WTC11 (cell line): ENCODE measurements at regions not wholly inside any gene's neighbourhood (a gene's known extent, or its start where the extent isn't known, plus 50 kb on each side); places are given as distances from the start of the nearest gene placed in this dataset.

Experiments
- ATAC-seq: fragments of 200-7000 bp; cut with Tn5 transposase; 2 replicates; pipeline ENCODE4 v1.10.0; 2021; ENCODE audit warnings: mild to moderate bottlenecking, moderate library complexity
- CTCF ChIA-PET: fragments of 300-600 bp; sonication (Branson Sonifier 250); formaldehyde crosslinking; loops from one replicate; lab custom pipeline; 2021; ENCODE audit warnings: antibody characterized with exemption; lab: Charles Lee
- POLR2A ChIA-PET: fragments of 350-600 bp; sonication (Branson Sonifier 250); formaldehyde crosslinking; loops from one replicate; lab custom pipeline; 2021; ENCODE audit warnings: antibody characterized with exemption; lab: Charles Lee
- DNase-seq: peaks from one replicate; pipeline ENCODE4 v3.0.0; 2021; ENCODE audit warnings: low spot score
- H3K27ac Mint-ChIP-seq: 2 replicates; pipeline ENCODE4 v1.8.0; 2021; ENCODE audit warnings: mixed read lengths
- H3K27me3 Mint-ChIP-seq: 2 replicates; pipeline ENCODE4 v1.8.0; 2021; ENCODE audit warnings: low read depth, mild to moderate bottlenecking, moderate library complexity, mixed read lengths
- H3K36me3 Mint-ChIP-seq: 2 replicates; pipeline ENCODE4 v1.8.0; 2021; ENCODE audit warnings: mixed read lengths
- H3K4me1 Mint-ChIP-seq: 2 replicates; pipeline ENCODE4 v1.8.0; 2022; ENCODE audit warnings: mixed read lengths
- H3K4me3 Mint-ChIP-seq: 2 replicates; pipeline ENCODE4 v1.8.0; 2021; ENCODE audit warnings: mild to moderate bottlenecking, moderate library complexity, mixed read lengths
- H3K9me3 Mint-ChIP-seq: 2 replicates; pipeline ENCODE4 v1.8.0; 2021; ENCODE audit warnings: mixed read lengths
- CTCF ChIP-seq: fragments of 200-600 bp; IDR thresholded peaks from 2 replicates; pipeline ENCODE4 v1.8.0; 2022; ENCODE audit warnings: antibody characterized with exemption
- ELF4 ChIP-seq: sonication (generic); formaldehyde crosslinking; IDR thresholded peaks from 2 replicates; pipeline ENCODE4 v1.8.1; 2022; ENCODE audit warnings: low read depth, mild to moderate bottlenecking, moderate library complexity, missing genetic modification reagents
- EMX1 ChIP-seq: fragments of 250-450 bp; sonication (Bioruptor Pico); IDR thresholded peaks from 2 replicates; pipeline ENCODE4 v1.8.0; 2021; ENCODE audit warnings: mild to moderate bottlenecking
- ETV6 ChIP-seq: sonication (generic); formaldehyde crosslinking; IDR thresholded peaks from 2 replicates; pipeline ENCODE4 v1.8.1; 2022; ENCODE audit warnings: mild to moderate bottlenecking, missing genetic modification reagents
- FOXP1 ChIP-seq: sonication (generic); formaldehyde crosslinking; IDR thresholded peaks from 2 replicates; pipeline ENCODE4 v1.8.0; 2022; ENCODE audit warnings: missing genetic modification reagents, mild to moderate bottlenecking, moderate library complexity, borderline replicate concordance
- FOXP4 ChIP-seq: sonication (generic); formaldehyde crosslinking; IDR thresholded peaks from 2 replicates; pipeline ENCODE4 v1.8.0; 2022; ENCODE audit warnings: mild to moderate bottlenecking, missing genetic modification reagents
- GABPB1 ChIP-seq: sonication (generic); formaldehyde crosslinking; IDR thresholded peaks from 2 replicates; pipeline ENCODE4 v1.8.1; 2023; ENCODE audit warnings: mild to moderate bottlenecking, missing genetic modification reagents
- MXD4 ChIP-seq: fragments of 250-450 bp; sonication (Bioruptor Pico); IDR thresholded peaks from 2 replicates; pipeline ENCODE4 v1.8.0; 2021; ENCODE audit warnings: mild to moderate bottlenecking, moderate library complexity, borderline replicate concordance
- ZBTB21 ChIP-seq: sonication (generic); formaldehyde crosslinking; IDR thresholded peaks from 2 replicates; pipeline ENCODE4 v1.8.1; 2023; ENCODE audit warnings: mild to moderate bottlenecking, missing genetic modification reagents, borderline replicate concordance
- ZNF219 ChIP-seq: sonication (generic); formaldehyde crosslinking; IDR thresholded peaks from 2 replicates; pipeline ENCODE4 v1.8.0; 2023; ENCODE audit warnings: missing genetic modification reagents, mild to moderate bottlenecking, borderline replicate concordance
- ZNF396 ChIP-seq: fragments of 250-450 bp; sonication (Bioruptor Pico); IDR thresholded peaks from 2 replicates; pipeline ENCODE4 v1.8.0; 2021; ENCODE audit warnings: mild to moderate bottlenecking, moderate library complexity, borderline replicate concordance
- ZNF416 ChIP-seq: fragments of 250-450 bp; sonication (Bioruptor Pico); IDR thresholded peaks from 2 replicates; pipeline ENCODE4 v1.9.0; 2021; ENCODE audit warnings: mild to moderate bottlenecking, inconsistent platforms
- TF ChIP-seq, protein P1 (sequence below): sonication (generic); formaldehyde crosslinking; IDR thresholded peaks from 2 replicates; pipeline ENCODE4 v1.8.1; 2023; ENCODE audit warnings: mild to moderate bottlenecking, missing genetic modification reagents, borderline replicate concordance
- TF ChIP-seq, protein P2 (sequence below): sonication (generic); formaldehyde crosslinking; IDR thresholded peaks from 2 replicates; pipeline ENCODE4 v1.8.1; 2023; ENCODE audit warnings: mild to moderate bottlenecking, missing genetic modification reagents
- TF ChIP-seq, protein P3 (sequence below): sonication (generic); formaldehyde crosslinking; conservative IDR thresholded peaks from 2 replicates; pipeline ENCODE4 v1.8.1; 2022; ENCODE audit warnings: mild to moderate bottlenecking, missing genetic modification reagents
- TF ChIP-seq, protein P4 (sequence below): sonication (generic); formaldehyde crosslinking; IDR thresholded peaks from 2 replicates; pipeline ENCODE4 v1.8.1; 2023; ENCODE audit warnings: mild to moderate bottlenecking, moderate library complexity, missing genetic modification reagents

- Mint-ChIP-seq H3K36me3 (no peaks in the 10 kb centered on the region), H3K4me3 (no peak overlapping the region), H3K4me1 (no peaks in the 10 kb centered on the region; the same call in 1 of the 2 replicates), H3K27me3 (no peaks in the 10 kb centered on the region), H3K9me3 (no peaks in the 10 kb centered on the region), H3K27ac (no peak overlapping the region)
- ChIA-PET CTCF (no interaction called here), POLR2A (no interaction called here)
- no peak for TF ChIP-seq ZNF416 (CRISPR knock-in tag)
- TF ChIP-seq, protein P1, sequence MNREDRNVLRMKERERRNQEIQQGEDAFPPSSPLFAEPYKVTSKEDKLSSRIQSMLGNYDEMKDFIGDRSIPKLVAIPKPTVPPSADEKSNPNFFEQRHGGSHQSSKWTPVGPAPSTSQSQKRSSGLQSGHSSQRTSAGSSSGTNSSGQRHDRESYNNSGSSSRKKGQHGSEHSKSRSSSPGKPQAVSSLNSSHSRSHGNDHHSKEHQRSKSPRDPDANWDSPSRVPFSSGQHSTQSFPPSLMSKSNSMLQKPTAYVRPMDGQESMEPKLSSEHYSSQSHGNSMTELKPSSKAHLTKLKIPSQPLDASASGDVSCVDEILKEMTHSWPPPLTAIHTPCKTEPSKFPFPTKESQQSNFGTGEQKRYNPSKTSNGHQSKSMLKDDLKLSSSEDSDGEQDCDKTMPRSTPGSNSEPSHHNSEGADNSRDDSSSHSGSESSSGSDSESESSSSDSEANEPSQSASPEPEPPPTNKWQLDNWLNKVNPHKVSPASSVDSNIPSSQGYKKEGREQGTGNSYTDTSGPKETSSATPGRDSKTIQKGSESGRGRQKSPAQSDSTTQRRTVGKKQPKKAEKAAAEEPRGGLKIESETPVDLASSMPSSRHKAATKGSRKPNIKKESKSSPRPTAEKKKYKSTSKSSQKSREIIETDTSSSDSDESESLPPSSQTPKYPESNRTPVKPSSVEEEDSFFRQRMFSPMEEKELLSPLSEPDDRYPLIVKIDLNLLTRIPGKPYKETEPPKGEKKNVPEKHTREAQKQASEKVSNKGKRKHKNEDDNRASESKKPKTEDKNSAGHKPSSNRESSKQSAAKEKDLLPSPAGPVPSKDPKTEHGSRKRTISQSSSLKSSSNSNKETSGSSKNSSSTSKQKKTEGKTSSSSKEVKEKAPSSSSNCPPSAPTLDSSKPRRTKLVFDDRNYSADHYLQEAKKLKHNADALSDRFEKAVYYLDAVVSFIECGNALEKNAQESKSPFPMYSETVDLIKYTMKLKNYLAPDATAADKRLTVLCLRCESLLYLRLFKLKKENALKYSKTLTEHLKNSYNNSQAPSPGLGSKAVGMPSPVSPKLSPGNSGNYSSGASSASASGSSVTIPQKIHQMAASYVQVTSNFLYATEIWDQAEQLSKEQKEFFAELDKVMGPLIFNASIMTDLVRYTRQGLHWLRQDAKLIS: no peak
- TF ChIP-seq MXD4 (CRISPR knock-in tag): no peak
- no peak for TF ChIP-seq ZNF396 (CRISPR knock-in tag)
- TF ChIP-seq, protein P2, sequence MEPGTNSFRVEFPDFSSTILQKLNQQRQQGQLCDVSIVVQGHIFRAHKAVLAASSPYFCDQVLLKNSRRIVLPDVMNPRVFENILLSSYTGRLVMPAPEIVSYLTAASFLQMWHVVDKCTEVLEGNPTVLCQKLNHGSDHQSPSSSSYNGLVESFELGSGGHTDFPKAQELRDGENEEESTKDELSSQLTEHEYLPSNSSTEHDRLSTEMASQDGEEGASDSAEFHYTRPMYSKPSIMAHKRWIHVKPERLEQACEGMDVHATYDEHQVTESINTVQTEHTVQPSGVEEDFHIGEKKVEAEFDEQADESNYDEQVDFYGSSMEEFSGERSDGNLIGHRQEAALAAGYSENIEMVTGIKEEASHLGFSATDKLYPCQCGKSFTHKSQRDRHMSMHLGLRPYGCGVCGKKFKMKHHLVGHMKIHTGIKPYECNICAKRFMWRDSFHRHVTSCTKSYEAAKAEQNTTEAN (CRISPR knock-in tag): no peak
- DNase-seq: no peak
- no peak for ATAC-seq
Observed at GRCh38 chr5:58236498-58236897, 223.4 kb downstream of the PLK2 start.

DNA sequence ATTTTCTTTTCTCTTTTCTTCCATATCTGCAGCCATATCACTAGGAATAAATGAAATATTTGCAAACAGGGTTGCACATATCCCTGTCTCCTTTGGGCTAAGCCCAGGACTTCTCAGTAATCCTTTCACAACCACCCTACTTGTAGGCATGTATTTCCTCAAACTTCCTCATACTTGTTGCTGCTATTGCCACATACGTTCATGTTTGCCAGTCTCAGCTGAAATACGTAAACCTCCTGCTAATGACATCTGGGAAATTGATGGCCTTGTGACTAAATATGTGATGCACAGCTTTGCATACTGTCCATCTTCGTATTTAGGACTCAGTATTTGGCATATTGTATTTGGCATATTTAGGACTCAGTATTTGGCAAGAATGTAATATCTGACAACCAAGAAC lies 224.6 kb downstream of the PLK2 start:
- ChIA-PET CTCF (no interaction called here), POLR2A (no interaction called here)
- Mint-ChIP-seq H3K9me3 (no peaks in the 10 kb centered on the region), H3K4me3 (no peak overlapping the region), H3K27ac (no peak overlapping the region), H3K27me3 (no peaks in the 10 kb centered on the region), H3K4me1 (no peaks in the 10 kb centered on the region), H3K36me3 (no peaks in the 10 kb centered on the region)
- TF ChIP-seq FOXP1 (CRISPR knock-in tag) (no peak), EMX1 (CRISPR knock-in tag) (no peak), ELF4 (CRISPR knock-in tag) (no peak), CTCF (no peak), ZBTB21 (CRISPR knock-in tag) (no peak), FOXP4 (CRISPR knock-in tag) (no peak), ETV6 (no peak), GABPB1 (CRISPR knock-in tag) (no peak), ZNF219 (CRISPR knock-in tag) (no peak)
- TF ChIP-seq, protein P3, sequence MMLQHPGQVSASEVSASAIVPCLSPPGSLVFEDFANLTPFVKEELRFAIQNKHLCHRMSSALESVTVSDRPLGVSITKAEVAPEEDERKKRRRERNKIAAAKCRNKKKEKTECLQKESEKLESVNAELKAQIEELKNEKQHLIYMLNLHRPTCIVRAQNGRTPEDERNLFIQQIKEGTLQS (CRISPR knock-in tag): no peak
- TF ChIP-seq, protein P4, sequence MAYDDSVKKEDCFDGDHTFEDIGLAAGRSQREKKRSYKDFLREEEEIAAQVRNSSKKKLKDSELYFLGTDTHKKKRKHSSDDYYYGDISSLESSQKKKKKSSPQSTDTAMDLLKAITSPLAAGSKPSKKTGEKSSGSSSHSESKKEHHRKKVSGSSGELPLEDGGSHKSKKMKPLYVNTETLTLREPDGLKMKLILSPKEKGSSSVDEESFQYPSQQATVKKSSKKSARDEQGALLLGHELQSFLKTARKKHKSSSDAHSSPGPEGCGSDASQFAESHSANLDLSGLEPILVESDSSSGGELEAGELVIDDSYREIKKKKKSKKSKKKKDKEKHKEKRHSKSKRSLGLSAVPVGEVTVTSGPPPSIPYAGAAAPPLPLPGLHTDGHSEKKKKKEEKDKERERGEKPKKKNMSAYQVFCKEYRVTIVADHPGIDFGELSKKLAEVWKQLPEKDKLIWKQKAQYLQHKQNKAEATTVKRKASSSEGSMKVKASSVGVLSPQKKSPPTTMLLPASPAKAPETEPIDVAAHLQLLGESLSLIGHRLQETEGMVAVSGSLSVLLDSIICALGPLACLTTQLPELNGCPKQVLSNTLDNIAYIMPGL: no peak
- ATAC-seq: no peak
- no peak for DNase-seq
